ENCODE measurements at regions not wholly inside any gene's neighbourhood (a gene's known extent, or its start where the extent isn't known, plus 50 kb on each side); places are given as distances from the start of the nearest gene placed in this dataset.

DNA sequence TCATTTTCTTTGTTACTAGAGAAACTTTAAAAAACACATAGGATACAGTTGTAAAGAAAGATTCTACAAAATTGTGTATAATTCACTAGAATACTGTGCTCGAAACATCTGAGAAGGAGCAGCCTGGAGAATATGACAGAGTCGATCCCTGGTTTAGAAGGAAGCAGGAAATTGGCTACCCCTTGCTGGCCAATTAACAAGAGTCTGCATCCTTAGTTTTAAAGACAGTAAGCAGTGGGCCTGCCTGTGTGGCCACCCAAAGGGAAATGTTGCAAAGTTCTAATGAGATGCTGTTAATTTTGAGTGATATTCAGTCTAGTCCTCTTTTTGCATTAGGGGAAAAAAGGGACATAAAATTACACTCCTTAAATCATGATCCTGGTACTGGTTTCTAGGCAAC, 988.6 kb downstream of the PCDH17 start:
- TF ChIP-seq CTCF (conservative IDR thresholded peaks at IDR 0.05; ENCODE audit: low read length) = no peak
- TF ChIP-seq EZH2phosphoT487 (IDR thresholded peaks at IDR 0.05; ENCODE audit: borderline replicate concordance) = no peak
